GM19328 (cell line): ENCODE measurements at regions not wholly inside any gene's neighbourhood (a gene's known extent, or its start where the extent isn't known, plus 50 kb on each side); places are given as distances from the start of the nearest gene placed in this dataset.

Experiments used
- ATAC-seq: cut with Tn5 transposase; IDR thresholded peaks from one replicate; pipeline ENCODE4 v1.9.1; 2021; ENCODE audit warnings: mild to moderate bottlenecking, moderate library complexity; ENCODE audit not compliant: unreplicated experiment

GRCh38 chr9:17846948-17847655 lies 268.2 kb downstream of the SH3GL2 start:
- no peak for ATAC-seq

- no peak for ATAC-seq
Observed at GRCh38 chr9:17847908-17848307, 269.0 kb downstream of the SH3GL2 start.

DNA sequence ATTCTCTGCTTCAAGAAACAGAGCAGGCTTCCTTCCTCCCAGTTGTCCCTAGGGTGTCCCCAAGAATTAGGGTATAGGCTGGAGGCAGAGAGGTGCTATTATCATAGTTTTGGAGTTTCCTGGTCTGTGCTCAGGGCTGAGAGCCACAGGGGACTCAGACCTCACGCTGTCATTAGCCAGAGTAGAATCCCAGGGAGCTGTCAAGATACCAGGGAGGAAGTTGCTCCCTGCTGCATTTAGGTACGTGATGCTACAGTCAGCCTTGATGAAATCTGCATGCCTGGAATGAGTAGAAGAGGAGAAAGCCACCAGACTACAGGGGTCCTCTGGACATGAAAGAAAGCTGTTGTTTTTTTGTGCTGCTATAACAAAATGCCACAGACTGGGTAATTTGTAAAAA lies 273.2 kb downstream of the SH3GL2 start:
- no peak for ATAC-seq

GRCh38 chr9:17854487-17854886 lies 275.6 kb downstream of the SH3GL2 start:
- no peak for ATAC-seq

- ATAC-seq, result no peak
Observed at GRCh38 chr9:17856995-17857394, 278.1 kb downstream of the SH3GL2 start.

DNA sequence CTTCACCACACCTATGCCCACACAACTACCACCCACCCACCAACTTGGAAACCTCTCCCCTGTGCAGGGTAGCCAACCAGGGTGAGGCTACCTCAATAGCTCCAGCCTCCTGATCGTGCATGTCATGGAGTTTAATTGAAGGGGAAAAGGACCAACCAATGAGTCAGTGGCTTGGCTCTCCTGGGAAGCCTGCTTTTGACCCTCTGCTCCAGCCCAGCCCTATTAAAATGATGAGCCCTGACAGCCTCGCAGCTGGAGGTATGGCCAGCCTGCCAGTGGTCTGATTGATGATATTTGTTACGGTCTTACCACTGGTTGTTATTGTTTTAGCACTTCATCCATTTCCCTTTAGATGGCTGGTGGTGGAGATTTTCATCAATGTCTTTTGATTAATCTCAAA lies 280.4 kb downstream of the SH3GL2 start:
- ATAC-seq, result no peak

DNA sequence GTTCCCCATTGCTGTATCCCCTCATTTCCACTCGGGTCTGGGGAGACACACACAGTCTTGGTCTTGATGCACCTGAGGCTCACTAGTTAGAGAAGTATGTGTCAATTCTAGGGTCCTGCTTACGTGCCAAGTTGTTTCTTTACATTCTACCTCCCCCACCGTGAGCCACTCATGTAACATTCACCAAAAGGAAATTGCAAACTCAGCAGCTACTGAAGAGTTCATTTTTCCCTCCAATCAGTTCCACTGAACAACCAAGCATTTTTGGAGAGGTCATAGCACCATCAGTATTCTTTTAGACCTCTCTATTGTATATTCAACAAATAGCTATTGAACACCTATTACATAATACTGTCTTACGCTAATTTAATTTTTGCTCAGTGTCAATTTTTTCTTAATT lies 281.1 kb downstream of the SH3GL2 start:
- no peak for ATAC-seq

- no peak for ATAC-seq
Observed at GRCh38 chr9:17862101-17862500, 283.2 kb downstream of the SH3GL2 start.

DNA sequence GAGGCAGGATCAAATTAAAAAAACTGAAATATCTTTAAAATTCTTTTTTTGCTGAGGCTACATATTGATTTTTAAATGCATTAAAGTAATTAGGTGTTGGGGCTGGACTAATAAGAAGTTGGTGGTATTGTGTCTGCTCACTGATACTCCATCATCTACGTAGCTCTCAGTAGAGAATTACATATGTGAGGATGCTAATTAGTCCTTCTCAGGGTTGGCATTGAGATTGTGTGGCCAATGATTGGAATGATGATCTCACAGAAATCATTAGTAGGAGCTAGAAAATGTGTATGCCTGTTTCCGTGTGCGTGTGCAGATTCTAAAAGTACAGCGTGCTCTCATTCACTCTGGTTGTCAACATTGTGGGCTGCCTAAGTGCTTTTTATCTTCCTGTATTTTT lies 283.8 kb downstream of the SH3GL2 start:
- no peak for ATAC-seq

GRCh38 chr9:17863213-17863883 lies 284.5 kb downstream of the SH3GL2 start:
- ATAC-seq, result peak; percentile 81

DNA sequence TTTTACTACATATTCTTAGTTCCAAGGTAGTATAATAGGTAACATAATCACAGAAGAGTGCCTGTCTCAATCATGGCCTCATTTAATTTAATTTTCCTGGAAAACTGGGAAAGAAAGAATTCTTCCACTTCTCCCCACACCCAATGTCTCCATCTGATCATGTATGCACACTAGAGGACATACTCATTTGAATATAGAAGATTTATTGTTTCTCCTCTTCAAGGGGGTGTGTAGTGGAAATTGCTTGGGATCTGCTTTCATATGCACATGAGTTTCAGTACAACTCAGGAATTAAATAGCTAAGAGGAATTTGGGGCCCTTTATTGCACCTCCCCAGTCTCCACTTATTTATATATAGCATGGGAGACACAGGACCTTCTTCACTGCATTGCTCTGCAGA lies 285.1 kb downstream of the SH3GL2 start:
- no peak for ATAC-seq

DNA sequence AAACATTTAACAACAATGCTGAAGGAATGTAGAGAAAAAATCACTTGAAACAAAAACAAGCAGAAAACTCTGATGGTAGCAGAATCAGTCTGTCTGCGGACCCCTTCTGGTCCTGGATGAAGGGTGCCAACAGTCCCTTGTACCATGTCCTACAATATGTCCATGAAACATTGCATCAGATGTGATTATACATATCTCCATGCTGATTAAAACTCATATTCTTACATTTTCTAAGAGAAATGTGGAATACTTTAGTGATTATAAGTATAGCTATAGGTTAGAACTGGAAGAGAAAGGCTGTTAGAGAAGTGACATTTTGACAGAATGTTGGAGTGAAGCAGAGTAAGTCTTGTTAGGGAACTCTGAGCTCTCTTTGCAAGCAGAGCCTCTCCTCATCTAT lies 286.1 kb downstream of the SH3GL2 start:
- ATAC-seq, result no peak

GRCh38 chr9:17865881-17866280 lies 287.0 kb downstream of the SH3GL2 start:
- no peak for ATAC-seq

DNA sequence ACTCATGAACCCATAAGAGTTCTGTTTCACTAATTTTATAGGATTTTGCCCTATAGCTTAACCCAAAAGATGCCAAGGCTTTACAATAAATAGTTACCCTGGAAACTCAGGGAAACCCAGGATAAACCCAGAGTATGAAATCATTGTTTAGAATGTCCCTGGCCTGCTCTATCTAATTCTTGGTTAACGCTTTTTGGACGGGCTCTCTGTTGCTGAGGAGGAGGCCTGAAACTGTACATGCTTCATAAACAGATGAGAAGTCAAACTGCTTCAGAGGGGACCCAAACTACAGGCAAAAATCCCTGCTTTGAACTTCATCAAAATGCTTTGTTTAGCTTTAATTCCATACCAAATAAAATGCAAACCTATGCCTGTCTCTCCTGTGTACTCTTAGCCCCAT lies 291.9 kb downstream of the SH3GL2 start:
- ATAC-seq, result no peak

DNA sequence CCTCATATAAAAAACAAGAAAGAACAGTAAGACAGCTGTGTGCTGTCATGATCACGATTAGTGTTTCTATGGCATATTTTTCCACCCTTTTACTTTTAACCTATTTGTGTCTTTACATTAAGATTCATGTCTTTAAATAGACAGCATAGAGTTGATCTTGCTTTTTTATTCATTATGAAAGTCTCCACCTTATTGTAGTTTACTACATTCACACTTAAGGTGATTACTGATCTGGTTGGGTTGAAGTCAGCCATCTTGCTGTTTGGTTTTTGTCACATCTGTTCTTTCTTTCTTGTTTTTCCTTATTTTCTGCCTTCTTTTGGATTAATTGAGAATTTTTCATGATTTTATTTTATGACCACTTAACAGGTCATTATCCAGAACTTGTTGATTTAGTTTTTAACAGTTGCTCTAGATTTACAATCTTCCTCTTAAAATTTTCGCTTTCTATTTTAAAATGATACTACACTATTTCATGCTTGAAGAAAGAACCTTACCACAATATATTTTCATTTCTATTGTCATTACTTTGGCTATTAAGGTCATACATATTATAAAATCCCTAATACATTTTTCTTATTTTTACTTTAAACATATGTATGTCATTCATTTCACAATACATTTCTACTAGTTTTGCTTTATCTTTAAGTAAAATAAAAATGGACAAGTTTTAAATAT lies 292.5 kb downstream of the SH3GL2 start:
- no peak for ATAC-seq

GRCh38 chr9:17875886-17876285 lies 297.0 kb downstream of the SH3GL2 start:
- no peak for ATAC-seq

GRCh38 chr9:17876687-17877086 lies 297.8 kb downstream of the SH3GL2 start:
- ATAC-seq, result no peak

DNA sequence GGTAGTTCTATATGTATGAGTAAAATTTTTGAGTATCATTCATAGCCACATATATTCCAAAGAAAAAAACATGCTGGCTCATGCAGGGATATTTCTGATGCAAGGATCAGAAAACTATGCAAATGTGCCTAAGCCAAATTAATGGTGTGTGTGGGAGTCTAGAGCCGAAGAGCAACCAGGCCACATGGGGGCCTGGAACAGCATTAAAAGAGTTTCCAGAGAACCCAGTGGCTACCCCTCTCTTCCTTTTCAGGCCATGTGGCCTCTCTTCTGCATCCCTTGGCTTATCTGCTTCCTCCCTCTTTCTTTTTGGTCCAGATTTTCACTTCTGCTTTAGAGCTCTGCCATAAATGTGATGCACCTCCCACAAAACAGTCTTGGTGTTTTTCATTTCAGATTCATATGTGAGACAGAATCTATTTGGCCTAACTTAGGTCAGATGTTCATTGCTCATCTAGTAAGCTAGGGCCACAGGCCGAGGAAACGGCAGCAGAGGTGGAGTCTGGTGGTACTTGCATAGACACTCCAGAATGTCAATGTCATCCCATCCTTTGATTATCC lies 300.0 kb downstream of the SH3GL2 start:
- ATAC-seq, result no peak

DNA sequence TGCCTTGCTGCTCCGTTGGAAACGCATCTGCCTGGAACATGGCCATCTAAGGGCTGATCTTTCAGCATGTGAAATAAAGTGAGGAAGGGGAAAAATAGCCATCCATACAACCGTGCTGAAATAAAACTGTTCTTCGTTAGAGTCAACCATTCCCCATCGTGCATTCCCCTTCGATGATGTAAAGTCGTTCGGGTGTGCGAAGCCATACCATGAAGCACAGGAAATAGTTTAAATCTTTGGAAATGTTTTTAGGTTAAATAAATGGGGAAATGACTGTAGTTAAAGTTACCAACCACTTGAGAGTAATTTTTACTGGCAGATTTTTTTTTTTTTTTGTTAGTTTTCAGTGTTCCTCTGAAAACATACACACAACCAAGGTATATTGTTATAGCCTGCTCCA lies 302.5 kb downstream of the SH3GL2 start:
- ATAC-seq, result no peak

DNA sequence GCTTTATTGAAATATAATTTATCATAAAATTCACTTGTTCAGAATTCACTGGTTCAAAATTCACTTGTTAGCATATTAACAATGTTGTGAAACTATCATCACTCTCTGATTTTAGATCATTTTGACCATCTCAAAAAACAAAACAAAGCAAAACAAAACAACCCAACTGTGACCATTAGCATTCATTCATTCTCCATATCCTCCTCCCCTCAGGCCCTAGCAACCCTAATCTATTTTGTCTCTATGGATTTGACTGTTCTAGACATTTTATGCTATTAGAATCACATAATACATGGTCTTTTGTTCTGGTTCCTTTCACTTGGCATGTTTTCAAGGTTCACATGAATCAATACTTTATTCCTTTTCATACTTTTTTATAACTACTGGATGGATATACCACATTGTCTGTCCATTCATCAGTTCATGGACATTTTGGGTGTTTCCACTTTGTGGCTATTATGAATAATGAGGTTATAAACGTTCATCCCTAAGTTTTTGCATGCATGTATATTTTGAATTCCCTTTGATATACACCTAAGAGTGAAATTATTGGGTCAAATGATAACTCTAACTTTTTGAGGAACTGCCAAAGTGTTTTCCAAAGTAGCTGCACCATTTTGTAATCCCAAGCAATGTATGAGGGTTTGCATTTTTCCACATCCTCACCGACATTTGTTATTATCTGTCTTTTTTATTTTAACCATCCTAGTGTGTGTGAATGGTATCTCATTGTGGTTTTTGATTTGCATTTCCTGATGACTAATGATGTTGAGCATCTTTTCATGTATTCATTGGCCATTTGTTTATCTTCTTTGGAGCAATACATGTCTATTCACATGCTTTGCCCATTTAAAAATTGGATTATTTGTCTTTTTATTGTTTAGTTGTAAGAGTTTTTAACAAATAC lies 304.1 kb downstream of the SH3GL2 start:
- no peak for ATAC-seq

DNA sequence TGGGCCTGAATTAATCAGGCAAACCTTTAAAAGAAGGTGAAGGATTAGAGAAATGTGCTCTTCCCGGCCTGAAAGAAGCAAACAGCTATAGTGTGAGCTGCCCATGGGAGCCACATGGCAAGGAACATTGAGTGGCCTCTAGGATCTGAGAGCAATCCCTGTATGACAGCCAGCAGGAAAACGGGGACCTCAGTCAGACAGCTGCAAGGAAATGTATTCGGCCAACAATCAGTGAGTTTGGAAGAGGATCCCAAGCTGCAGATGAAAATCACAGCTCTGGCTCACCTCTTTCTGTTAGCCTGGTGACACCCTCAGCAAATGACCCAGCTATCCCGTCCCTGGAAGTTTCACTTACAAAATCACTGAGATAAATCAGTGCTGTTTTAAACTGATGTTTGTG lies 309.2 kb downstream of the SH3GL2 start:
- ATAC-seq, result no peak
